ENCODE measurements at regions not wholly inside any gene's neighbourhood (a gene's known extent, or its start where the extent isn't known, plus 50 kb on each side); places are given as distances from the start of the nearest gene placed in this dataset.

DNA sequence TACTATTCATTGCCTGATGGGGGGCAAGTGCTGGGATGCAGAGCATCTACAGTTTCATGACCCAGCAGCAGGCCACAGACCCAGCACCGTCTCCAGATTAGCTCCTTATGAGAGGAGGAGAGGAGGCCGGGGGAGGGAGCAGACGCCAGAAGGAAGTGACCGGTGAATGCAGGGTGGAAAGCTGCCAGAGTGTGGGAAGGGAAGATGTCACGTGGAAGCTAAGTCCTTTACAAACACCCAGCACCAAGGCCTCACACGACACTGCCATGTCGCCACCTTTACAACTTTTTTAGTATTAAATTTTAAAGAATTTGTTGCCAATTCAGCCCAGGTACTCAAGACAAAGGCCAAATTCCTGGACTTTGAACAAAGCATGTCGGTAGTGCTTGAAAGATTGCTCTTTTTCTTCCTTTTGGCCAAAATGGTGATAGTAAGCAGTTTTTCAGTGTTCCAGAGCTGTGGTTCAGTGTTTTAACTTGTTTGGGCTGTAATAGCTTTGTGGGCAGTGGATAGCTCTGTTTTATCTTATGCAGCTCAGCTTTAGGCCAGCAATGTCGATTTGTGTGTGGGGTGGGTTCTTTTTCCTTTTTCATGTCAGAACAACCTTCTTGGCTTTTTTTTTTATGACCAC, 58.2 kb downstream of the ZBTB38 start:
- no peaks in the 10 kb centered on the region for H3K36me3 ChIP-seq (ENCODE audit: control insufficient read depth in 1 of 2, insufficient read depth in 2 of 2, low read length in 2 of 2)
- ATAC-seq (no peak), DNase-seq (ENCODE audit: low read depth, low spot score) (no peak)
- intact Hi-C loops (cut with micrococcal nuclease) = no loop called here
- H4K20me1 ChIP-seq (ENCODE audit: insufficient read depth) = no peaks in the 10 kb centered on the region
- no peak overlapping the region for H3K4me3 ChIP-seq (replicated peaks in 1 of 2; ENCODE audit: low read depth in 1 of 2, low read length in 2 of 2)
- POLR2A ChIA-PET = no interaction called here
- H3K27ac ChIP-seq (ENCODE audit: low read depth, low read length) = no peak overlapping the region
- BruUV-seq (replicated peaks) = no TSS peak
- no peaks in the 10 kb centered on the region for H3K27me3 ChIP-seq (ENCODE audit: insufficient read depth, low read length)
- no peak for TF ChIP-seq ZBTB33 (IDR thresholded peaks at IDR 0.05; ENCODE audit: extremely low read depth, insufficient replicate concordance, low read length)
- H3K9me3 ChIP-seq (ENCODE audit: control insufficient read depth in 1 of 2, insufficient read depth in 1 of 2, low read depth in 1 of 2, low read length in 2 of 2) = no peaks in the 10 kb centered on the region
- no peak overlapping the region for H3K4me2 ChIP-seq (ENCODE audit: low read length)
- no peaks in the 10 kb centered on the region for H3K9me2 ChIP-seq (ENCODE audit: insufficient read depth)
- H2AFZ ChIP-seq (ENCODE audit: low read depth, low read length, poor library complexity, severe bottlenecking) = no peak overlapping the region
- CTCF ChIA-PET = interaction anchor here (1.0 kb wide), 1 partner anchor 15 kb away, joined by 3 read pairs; no protein-coding TSS in a partner anchor
- no peaks in the 10 kb centered on the region for H3K4me1 ChIP-seq (ENCODE audit: control insufficient read depth in 1 of 2, insufficient read depth in 2 of 2, low read length in 2 of 2)
- no peak overlapping the region for H3K9ac ChIP-seq (ENCODE audit: low read length)
- H3K79me2 ChIP-seq (ENCODE audit: insufficient read depth, low read length) = no peaks in the 10 kb centered on the region
- RAD21 ChIA-PET (ENCODE audit: low non-redundant PET in 1 of 2, low total read pairs in 2 of 2, uncharacterized antibody in 2 of 2, unreplicated experiment in 2 of 2) = no interaction called here

- Histone ChIP-seq H3K9me3 (ENCODE audit: control insufficient read depth in 1 of 2, insufficient read depth in 1 of 2, low read depth in 1 of 2, low read length in 2 of 2) (no peaks in the 10 kb centered on the region), H4K20me1 (ENCODE audit: insufficient read depth) (no peaks in the 10 kb centered on the region), H3K4me2 (ENCODE audit: low read length) (no peak overlapping the region), H3K4me3 (replicated peaks in 1 of 2; ENCODE audit: low read depth in 1 of 2, low read length in 2 of 2) (no peak overlapping the region), H3K27me3 (ENCODE audit: insufficient read depth, low read length) (no peaks in the 10 kb centered on the region), H3K79me2 (ENCODE audit: insufficient read depth, low read length) (no peaks in the 10 kb centered on the region), H3K36me3 (ENCODE audit: control insufficient read depth in 1 of 2, insufficient read depth in 2 of 2, low read length in 2 of 2) (no peaks in the 10 kb centered on the region), H3K4me1 (ENCODE audit: control insufficient read depth in 1 of 2, insufficient read depth in 2 of 2, low read length in 2 of 2) (no peaks in the 10 kb centered on the region), H2AFZ (ENCODE audit: low read depth, low read length, poor library complexity, severe bottlenecking) (no peak overlapping the region), H3K27ac (ENCODE audit: low read depth, low read length) (no peak overlapping the region), H3K9me2 (ENCODE audit: insufficient read depth) (no peaks in the 10 kb centered on the region), H3K9ac (ENCODE audit: low read length) (no peak overlapping the region)
- RAD21 ChIA-PET (ENCODE audit: low non-redundant PET in 1 of 2, low total read pairs in 2 of 2, uncharacterized antibody in 2 of 2, unreplicated experiment in 2 of 2) = no interaction called here
- intact Hi-C loops (cut with micrococcal nuclease) = no loop called here
- no peak for DNase-seq (ENCODE audit: low read depth, low spot score)
- ATAC-seq = no peak
- TF ChIP-seq REST (IDR thresholded peaks at IDR 0.05; ENCODE audit: low read depth) (no peak), JUND (IDR thresholded peaks at IDR 0.05) (no peak), ZBTB33 (IDR thresholded peaks at IDR 0.05; ENCODE audit: extremely low read depth, insufficient replicate concordance, low read length) (no peak), RAD21 (IDR thresholded peaks at IDR 0.05; ENCODE audit: low read depth) (no peak), EGR1 (IDR thresholded peaks at IDR 0.05; ENCODE audit: low read depth) (no peak), ATF3 (IDR thresholded peaks at IDR 0.05) (no peak), EZH2 (IDR thresholded peaks at IDR 0.05) (no peak), YY1 (IDR thresholded peaks at IDR 0.05; ENCODE audit: extremely low read depth, insufficient replicate concordance, low read depth, low read length) (no peak)
- BruUV-seq (replicated peaks) = no TSS peak
- POLR2A ChIA-PET = no interaction called here
- CTCF ChIA-PET = interaction anchor here (1.2 kb wide), 1 partner anchor 67 kb away, joined by 3 read pairs; no protein-coding TSS in a partner anchor
Observed at GRCh38 chr3:141427764-141428163, 59.1 kb upstream of the RASA2 start.

Measured in HCT116 (cell line).